ENCODE measurements at regions not wholly inside any gene's neighbourhood (a gene's known extent, or its start where the extent isn't known, plus 50 kb on each side); places are given as distances from the start of the nearest gene placed in this dataset.
"Not testable (repeated sequence)": the region's sequence is repeated elsewhere in the genome, so short reads cannot be mapped to it uniquely, and the experiment has no call there.

DNA sequence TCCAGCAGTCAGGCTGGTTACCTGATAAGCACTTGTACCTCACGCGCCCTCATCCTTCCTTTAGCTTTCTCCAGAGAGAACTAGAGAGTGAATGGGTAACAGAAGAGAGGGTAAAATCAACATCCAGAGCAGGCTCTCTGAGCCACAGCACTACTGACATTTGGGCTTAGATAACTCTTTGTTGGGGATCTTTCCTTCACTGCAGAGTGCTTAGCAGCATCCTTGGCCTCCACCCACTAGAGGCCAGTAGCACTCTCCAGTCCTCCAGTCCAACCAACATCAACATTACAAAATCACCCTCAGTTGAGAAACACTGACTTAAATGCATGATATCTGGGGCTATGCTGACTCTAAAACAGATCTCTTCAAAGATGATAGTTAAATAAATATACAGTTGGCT lies 220.7 kb downstream of the TACR3 start:
- no peak overlapping the region for H3K27ac ChIP-seq (ENCODE audit: insufficient read depth, low read length, poor library complexity, severe bottlenecking)
- Mint-ChIP-seq H3K27me3 (no peaks in the 10 kb centered on the region), H3K9me3 (peaks cover 0 to 5% (median 3%) of the 10 kb centered on the region in 7 donors), H3K4me1 (no peaks in the 10 kb centered on the region), H3K4me3 (no peak overlapping the region), H3K27ac (no peak overlapping the region), H3K36me3 (no peaks in the 10 kb centered on the region)
- no peak for ATAC-seq (ENCODE audit: low read depth in 2 of 2)
- no peaks in the 10 kb centered on the region for H3K36me3 ChIP-seq (ENCODE audit: control insufficient read depth, insufficient read depth, low read length)
- no peak overlapping the region for H3K4me3 ChIP-seq (ENCODE audit: low read depth, low read length)
- peaks cover 3% of the 10 kb centered on the region for H3K4me1 ChIP-seq (ENCODE audit: control insufficient read depth, insufficient read depth, low read length, poor library complexity, severe bottlenecking)
- H3K9me3 ChIP-seq (ENCODE audit: control insufficient read depth in 2 of 2, low read length in 2 of 2), result peaks cover 0 to 3% of the 10 kb centered on the region in 2 experiments
- no peaks in the 10 kb centered on the region for H3K27me3 ChIP-seq (ENCODE audit: control insufficient read depth, insufficient read depth, low read length)
- DNase-seq, result no peak

DNA sequence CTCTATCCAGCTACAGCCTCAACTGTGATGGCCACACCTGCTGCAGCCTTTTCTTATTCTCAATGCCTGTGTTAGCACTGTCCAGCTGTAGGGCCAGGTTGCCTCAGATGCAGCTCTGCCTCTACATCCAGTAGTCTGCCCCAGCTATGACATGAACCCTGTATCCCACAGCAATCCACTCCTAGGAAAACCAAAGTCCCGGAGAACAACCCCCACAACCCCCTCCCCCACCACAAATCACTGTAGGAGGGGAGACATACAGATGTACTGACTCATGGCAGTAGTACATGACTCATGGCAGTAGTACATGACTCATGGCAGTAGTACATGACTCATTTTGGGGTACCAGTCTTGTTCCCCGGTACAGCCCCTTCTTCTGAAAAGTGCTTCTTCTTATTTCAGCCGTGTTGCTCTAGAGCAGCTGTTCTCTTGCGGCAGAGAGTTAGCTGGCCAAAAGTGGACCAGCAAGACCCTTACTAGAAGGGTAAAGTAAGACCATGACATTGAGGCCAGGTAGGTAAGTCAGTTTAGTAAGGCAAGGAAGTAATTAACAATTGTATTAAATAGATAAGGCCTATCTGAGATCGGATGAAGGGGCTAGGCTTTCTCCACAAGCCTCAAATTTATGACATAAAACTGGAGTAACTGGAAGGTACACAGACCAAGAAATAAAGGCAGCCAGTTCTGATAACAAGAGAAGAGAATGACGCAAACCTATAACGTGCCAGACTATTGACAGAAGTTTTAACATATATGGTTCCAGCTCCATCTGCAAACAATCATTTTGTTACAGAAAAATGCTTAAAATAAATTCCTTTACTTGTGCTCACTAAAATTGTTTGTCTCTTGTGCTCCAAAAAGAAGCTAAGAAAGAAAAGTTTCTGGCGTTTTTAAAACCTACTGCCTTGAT lies 221.4 kb downstream of the TACR3 start:
- H3K4me3 Mint-ChIP-seq, result no peak overlapping the region
- H3K27ac ChIP-seq (ENCODE audit: insufficient read depth, low read length, poor library complexity, severe bottlenecking), result no peak overlapping the region
- peaks cover 0 to 3% of the 10 kb centered on the region in 2 experiments for H3K9me3 ChIP-seq (ENCODE audit: control insufficient read depth in 2 of 2, low read length in 2 of 2)
- ATAC-seq (ENCODE audit: low read depth in 2 of 2), result no peak
- no peaks in the 10 kb centered on the region for H3K27me3 Mint-ChIP-seq
- no peak overlapping the region for H3K27ac Mint-ChIP-seq
- H3K27me3 ChIP-seq (ENCODE audit: control insufficient read depth, insufficient read depth, low read length), result no peaks in the 10 kb centered on the region
- H3K36me3 ChIP-seq (ENCODE audit: control insufficient read depth, insufficient read depth, low read length), result no peaks in the 10 kb centered on the region
- no peaks in the 10 kb centered on the region for H3K36me3 Mint-ChIP-seq
- peak in 1 of 3 donors; percentile 25 for DNase-seq
- H3K4me1 Mint-ChIP-seq, result no peaks in the 10 kb centered on the region
- no peak overlapping the region for H3K4me3 ChIP-seq (ENCODE audit: low read depth, low read length)
- peaks cover 3% of the 10 kb centered on the region for H3K4me1 ChIP-seq (ENCODE audit: control insufficient read depth, insufficient read depth, low read length, poor library complexity, severe bottlenecking)
- peaks cover 0 to 5% (median 3%) of the 10 kb centered on the region in 7 donors for H3K9me3 Mint-ChIP-seq

DNA sequence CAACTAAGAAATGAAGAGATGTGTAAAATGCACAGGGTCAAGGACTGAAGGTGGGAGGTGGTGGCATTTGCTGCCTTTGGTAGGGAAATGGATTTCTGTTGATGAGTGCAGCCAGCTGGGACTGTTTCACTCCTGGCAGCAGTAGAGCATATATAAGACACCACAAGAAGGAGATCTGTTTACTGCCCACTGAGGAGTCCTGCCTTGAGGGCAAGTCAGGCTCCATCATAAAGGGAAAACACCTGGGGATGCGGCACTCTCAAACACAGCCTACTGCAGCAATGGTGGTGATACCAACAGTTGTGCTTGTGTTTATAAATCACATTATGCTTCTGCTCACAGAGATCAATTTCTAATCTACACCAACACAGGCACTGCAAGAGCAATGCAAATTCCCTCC lies 222.1 kb downstream of the TACR3 start:
- Mint-ChIP-seq H3K4me1 (no peaks in the 10 kb centered on the region), H3K36me3 (no peaks in the 10 kb centered on the region), H3K27ac (no peak overlapping the region), H3K4me3 (no peak overlapping the region), H3K27me3 (no peaks in the 10 kb centered on the region), H3K9me3 (peaks cover 0 to 5% (median 3%) of the 10 kb centered on the region in 7 donors)
- no peaks in the 10 kb centered on the region for H3K27me3 ChIP-seq (ENCODE audit: control insufficient read depth, insufficient read depth, low read length)
- peaks cover 0 to 3% of the 10 kb centered on the region in 2 experiments for H3K9me3 ChIP-seq (ENCODE audit: control insufficient read depth in 2 of 2, low read length in 2 of 2)
- H3K4me1 ChIP-seq (ENCODE audit: control insufficient read depth, insufficient read depth, low read length, poor library complexity, severe bottlenecking), result peaks cover 3% of the 10 kb centered on the region
- no peak overlapping the region for H3K4me3 ChIP-seq (ENCODE audit: low read depth, low read length)
- H3K27ac ChIP-seq (ENCODE audit: insufficient read depth, low read length, poor library complexity, severe bottlenecking), result no peak overlapping the region
- ATAC-seq (ENCODE audit: low read depth in 2 of 2) (no peak), DNase-seq (no peak)
- H3K36me3 ChIP-seq (ENCODE audit: control insufficient read depth, insufficient read depth, low read length), result no peaks in the 10 kb centered on the region

DNA sequence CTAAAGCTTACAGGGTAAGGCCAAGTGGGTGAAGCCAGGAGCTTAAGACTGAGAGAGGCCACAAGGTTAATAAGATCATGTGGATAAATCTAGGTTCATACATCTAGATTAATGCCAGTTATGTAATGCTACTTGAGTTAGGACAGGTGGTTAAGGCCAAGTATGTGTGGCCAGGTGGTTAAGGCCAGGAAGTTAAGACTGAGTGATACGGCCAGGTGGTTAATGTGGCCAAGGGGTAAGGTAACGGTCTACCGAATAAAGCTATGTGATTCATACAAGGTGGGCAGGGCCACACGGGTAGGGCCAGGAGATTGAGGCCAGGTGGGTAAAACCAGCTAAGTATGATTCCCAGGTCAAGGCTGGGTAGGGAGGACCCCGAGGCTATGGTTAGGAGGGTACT lies 223.0 kb downstream of the TACR3 start:
- no peaks in the 10 kb centered on the region for H3K27me3 ChIP-seq (ENCODE audit: control insufficient read depth, insufficient read depth, low read length)
- H3K9me3 ChIP-seq (ENCODE audit: control insufficient read depth in 2 of 2, low read length in 2 of 2), result peaks cover 0 to 3% of the 10 kb centered on the region in 2 experiments
- DNase-seq (no peak), ATAC-seq (ENCODE audit: low read depth in 2 of 2) (no peak)
- H3K4me3 ChIP-seq (ENCODE audit: low read depth, low read length), result no peak overlapping the region
- H3K27me3 Mint-ChIP-seq, result no peaks in the 10 kb centered on the region
- H3K4me1 ChIP-seq (ENCODE audit: control insufficient read depth, insufficient read depth, low read length, poor library complexity, severe bottlenecking), result peaks cover 3% of the 10 kb centered on the region
- no peak overlapping the region for H3K27ac ChIP-seq (ENCODE audit: insufficient read depth, low read length, poor library complexity, severe bottlenecking)
- no peaks in the 10 kb centered on the region for H3K36me3 ChIP-seq (ENCODE audit: control insufficient read depth, insufficient read depth, low read length)
- peak overlapping the region in 1 of 3 donors; percentile 59 for H3K27ac Mint-ChIP-seq
- H3K9me3 Mint-ChIP-seq, result peaks cover 0 to 4% (median 2%) of the 10 kb centered on the region in 7 donors
- no peaks in the 10 kb centered on the region for H3K36me3 Mint-ChIP-seq
- H3K4me3 Mint-ChIP-seq, result no peak overlapping the region
- no peaks in the 10 kb centered on the region for H3K4me1 Mint-ChIP-seq

DNA sequence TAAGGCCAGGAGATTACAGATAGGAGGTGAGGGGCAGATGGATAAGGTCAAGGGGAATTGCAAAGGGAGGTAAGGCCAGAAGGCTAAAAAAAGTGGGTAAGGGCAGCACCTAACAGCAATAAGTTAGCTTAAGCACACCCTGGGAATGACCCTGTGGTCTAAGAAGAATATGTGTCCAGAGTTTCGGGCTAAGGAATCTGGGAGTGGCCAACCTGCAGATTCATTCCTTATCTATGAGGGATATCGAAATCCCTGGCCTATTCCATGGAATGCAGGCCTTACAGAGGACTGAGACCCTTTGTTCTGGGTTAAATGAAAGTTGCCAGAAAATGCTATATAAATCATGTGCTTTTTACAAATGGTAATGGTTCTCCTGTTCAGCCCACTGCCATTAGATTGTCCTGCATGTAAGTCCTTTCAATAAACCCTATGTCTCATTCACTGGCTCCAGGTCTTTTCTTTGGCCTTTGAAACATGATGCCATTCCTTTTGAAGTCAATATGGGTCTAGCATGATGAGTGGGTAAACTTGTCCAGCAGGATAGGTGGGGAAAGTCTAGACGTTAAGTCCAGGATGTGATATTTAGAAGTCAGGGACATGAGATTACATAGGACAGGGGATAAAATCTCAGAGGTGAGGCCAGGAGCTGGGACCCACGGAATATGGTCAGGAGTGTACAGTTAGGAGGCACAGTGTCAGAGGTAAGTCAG lies 226.2 kb downstream of the TACR3 start:
- no peak for DNase-seq
- Histone ChIP-seq H3K4me3 (ENCODE audit: low read depth, low read length) (no peak overlapping the region), H3K36me3 (ENCODE audit: control insufficient read depth, insufficient read depth, low read length) (no peaks in the 10 kb centered on the region), H3K4me1 (ENCODE audit: control insufficient read depth, insufficient read depth, low read length, poor library complexity, severe bottlenecking) (peaks cover 3% of the 10 kb centered on the region), H3K9me3 (ENCODE audit: control insufficient read depth in 2 of 2, low read length in 2 of 2) (no peaks in the 10 kb centered on the region), H3K27ac (ENCODE audit: insufficient read depth, low read length, poor library complexity, severe bottlenecking) (no peak overlapping the region), H3K27me3 (ENCODE audit: control insufficient read depth, insufficient read depth, low read length) (no peaks in the 10 kb centered on the region)
- no peak overlapping the region for H3K4me3 Mint-ChIP-seq
- no peaks in the 10 kb centered on the region for H3K4me1 Mint-ChIP-seq
- H3K27ac Mint-ChIP-seq, result no peak overlapping the region
- no peaks in the 10 kb centered on the region for H3K27me3 Mint-ChIP-seq
- peaks cover 0 to 3% (median 2%) of the 10 kb centered on the region in 7 donors for H3K9me3 Mint-ChIP-seq
- no peak for ATAC-seq (ENCODE audit: low read depth in 2 of 2)
- no peaks in the 10 kb centered on the region for H3K36me3 Mint-ChIP-seq

DNA sequence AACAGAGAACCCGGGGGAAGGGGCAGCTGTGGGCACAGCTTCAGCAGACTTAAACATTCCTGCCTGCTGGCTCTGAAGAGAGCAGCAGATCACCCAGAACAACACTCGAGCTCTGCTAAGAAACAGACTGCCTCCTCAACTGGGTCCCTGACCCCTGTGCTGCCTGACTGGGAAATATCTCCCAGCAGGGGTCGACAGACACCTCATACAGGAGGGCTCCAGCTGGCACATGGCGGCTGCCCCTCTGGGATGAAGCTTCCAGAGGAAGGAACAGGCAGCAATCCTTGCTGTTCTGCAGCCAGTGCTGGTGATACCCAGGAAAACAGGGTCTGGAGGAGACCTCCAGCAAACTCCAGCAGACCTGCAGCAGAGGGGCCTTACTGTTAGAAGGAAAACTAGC lies 234.5 kb downstream of the TACR3 start:
- not testable (repeated sequence) for H3K27me3 ChIP-seq (ENCODE audit: control insufficient read depth, insufficient read depth, low read length); H3K27ac ChIP-seq (ENCODE audit: insufficient read depth, low read length, poor library complexity, severe bottlenecking); H3K4me3 Mint-ChIP-seq; H3K9me3 Mint-ChIP-seq; H3K27me3 Mint-ChIP-seq; H3K27ac Mint-ChIP-seq; H3K36me3 ChIP-seq (ENCODE audit: control insufficient read depth, insufficient read depth, low read length); H3K4me1 ChIP-seq (ENCODE audit: control insufficient read depth, insufficient read depth, low read length, poor library complexity, severe bottlenecking); ATAC-seq (ENCODE audit: low read depth in 2 of 2); DNase-seq; H3K9me3 ChIP-seq (ENCODE audit: control insufficient read depth in 2 of 2, low read length in 2 of 2); H3K4me1 Mint-ChIP-seq; H3K36me3 Mint-ChIP-seq; H3K4me3 ChIP-seq (ENCODE audit: low read depth, low read length)

DNA sequence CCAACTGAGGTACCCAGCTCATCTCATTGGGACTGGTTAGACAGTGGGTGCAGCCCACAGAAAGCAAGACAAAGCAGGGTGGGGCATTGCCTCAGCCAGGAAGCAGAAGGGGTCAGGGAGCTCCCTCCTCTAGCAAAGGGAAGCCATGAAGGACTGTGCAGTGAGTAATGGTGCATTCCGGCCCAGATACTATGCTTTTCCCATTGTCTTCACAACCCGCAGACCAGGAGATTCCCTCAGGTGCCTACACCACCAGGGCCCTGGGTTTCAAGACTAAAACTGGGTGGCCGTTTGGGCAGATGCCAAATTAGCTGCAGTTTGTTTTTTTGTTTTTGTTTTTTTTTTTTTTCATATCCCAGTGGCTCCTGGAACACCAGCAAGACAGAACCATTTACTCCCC lies 235.3 kb downstream of the TACR3 start:
- no peak overlapping the region for H3K4me3 ChIP-seq (ENCODE audit: low read depth, low read length)
- no peaks in the 10 kb centered on the region for H3K27me3 Mint-ChIP-seq
- no peak overlapping the region for H3K4me3 Mint-ChIP-seq
- H3K36me3 Mint-ChIP-seq, result no peaks in the 10 kb centered on the region
- no peak overlapping the region for H3K27ac Mint-ChIP-seq
- no peaks in the 10 kb centered on the region for H3K36me3 ChIP-seq (ENCODE audit: control insufficient read depth, insufficient read depth, low read length)
- ATAC-seq (ENCODE audit: low read depth in 2 of 2) (no peak), DNase-seq (no peak)
- no peaks in the 10 kb centered on the region for H3K4me1 ChIP-seq (ENCODE audit: control insufficient read depth, insufficient read depth, low read length, poor library complexity, severe bottlenecking)
- H3K27me3 ChIP-seq (ENCODE audit: control insufficient read depth, insufficient read depth, low read length), result no peaks in the 10 kb centered on the region
- no peak overlapping the region for H3K27ac ChIP-seq (ENCODE audit: insufficient read depth, low read length, poor library complexity, severe bottlenecking)
- H3K9me3 ChIP-seq (ENCODE audit: control insufficient read depth in 2 of 2, low read length in 2 of 2), result no peaks in the 10 kb centered on the region
- peaks cover 0 to 5% (median 0%) of the 10 kb centered on the region in 7 donors for H3K9me3 Mint-ChIP-seq
- no peaks in the 10 kb centered on the region for H3K4me1 Mint-ChIP-seq

Data from CD4-positive, CD25-positive, alpha-beta regulatory T cell (primary cell).